ENCODE measurements at regions not wholly inside any gene's neighbourhood (a gene's known extent, or its start where the extent isn't known, plus 50 kb on each side); places are given as distances from the start of the nearest gene placed in this dataset.
"Not testable (repeated sequence)": the region's sequence is repeated elsewhere in the genome, so short reads cannot be mapped to it uniquely, and the experiment has no call there.

DNA sequence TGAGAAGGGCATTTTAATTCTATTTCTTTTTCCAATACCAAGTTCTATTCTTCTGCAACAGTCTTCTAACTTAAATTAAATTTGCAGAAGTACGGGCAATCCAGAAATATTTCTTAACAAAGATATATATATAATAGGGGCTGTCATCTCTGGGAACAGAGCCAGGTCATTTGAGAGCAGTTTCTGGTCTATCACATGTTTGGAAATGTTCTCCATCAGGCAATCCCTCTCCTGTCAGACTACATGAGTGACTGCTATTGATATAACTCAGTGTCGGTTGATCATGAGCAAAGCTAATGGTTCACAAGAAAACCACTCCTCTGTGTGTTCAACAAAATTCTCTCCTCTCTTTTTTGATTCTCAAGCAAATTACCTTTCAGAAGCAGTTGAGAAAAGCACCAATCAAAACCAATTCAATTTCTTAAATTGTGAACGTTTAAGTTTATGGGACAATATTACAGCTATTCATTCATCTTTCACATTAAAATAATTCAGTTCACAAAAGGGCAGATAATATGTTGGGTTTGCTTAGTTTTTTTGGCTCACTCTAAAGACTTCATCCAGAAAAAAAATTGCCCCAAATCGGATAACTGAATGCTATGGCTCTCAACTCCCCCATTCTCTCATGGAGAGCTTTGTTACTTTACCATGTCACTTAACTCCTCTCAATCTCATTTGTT, 152.9 kb upstream of the TGFBR2 start:
- no peak overlapping the region for H3K4me2 ChIP-seq (ENCODE audit: control insufficient read depth, extremely low read depth, insufficient read depth, low read depth, low read length)
- no peak for FAIRE-seq
- no peaks in the 10 kb centered on the region for H3K36me3 ChIP-seq (ENCODE audit: control insufficient read depth in 2 of 2, extremely low read depth in 1 of 2, insufficient read depth in 2 of 2, low read length in 2 of 2)
- no peak overlapping the region for H3K27ac ChIP-seq (ENCODE audit: control insufficient read depth, insufficient read depth, low read length)
- H4K20me1 ChIP-seq (ENCODE audit: control insufficient read depth, extremely low read depth, insufficient read depth, low read length), result no peaks in the 10 kb centered on the region
- H3K9me1 ChIP-seq (ENCODE audit: control insufficient read depth, extremely low read depth, insufficient read depth, low read length), result no peaks in the 10 kb centered on the region
- no peak overlapping the region for H3K9ac ChIP-seq (ENCODE audit: control insufficient read depth, extremely low read depth, insufficient read depth, low read length)
- no peak overlapping the region for H3K4me3 ChIP-seq (ENCODE audit: control insufficient read depth in 2 of 3, extremely low read depth in 1 of 3, insufficient read depth in 2 of 3, low read depth in 1 of 3, low read length in 3 of 3)
- no peaks in the 10 kb centered on the region for H3K27me3 ChIP-seq (ENCODE audit: control insufficient read depth, extremely low read depth, insufficient read depth, low read length)
- no peak overlapping the region for H2AFZ ChIP-seq (ENCODE audit: control insufficient read depth, low read length)
- H3K79me2 ChIP-seq (ENCODE audit: control insufficient read depth, insufficient read depth, low read length), result no peaks in the 10 kb centered on the region
- no peak for DNase-seq (ENCODE audit: low read depth, low spot score)
- H3K4me1 ChIP-seq (ENCODE audit: control insufficient read depth, extremely low read depth, insufficient read depth, low read length), result peaks cover 5% of the 10 kb centered on the region
- TF ChIP-seq, protein P1, sequence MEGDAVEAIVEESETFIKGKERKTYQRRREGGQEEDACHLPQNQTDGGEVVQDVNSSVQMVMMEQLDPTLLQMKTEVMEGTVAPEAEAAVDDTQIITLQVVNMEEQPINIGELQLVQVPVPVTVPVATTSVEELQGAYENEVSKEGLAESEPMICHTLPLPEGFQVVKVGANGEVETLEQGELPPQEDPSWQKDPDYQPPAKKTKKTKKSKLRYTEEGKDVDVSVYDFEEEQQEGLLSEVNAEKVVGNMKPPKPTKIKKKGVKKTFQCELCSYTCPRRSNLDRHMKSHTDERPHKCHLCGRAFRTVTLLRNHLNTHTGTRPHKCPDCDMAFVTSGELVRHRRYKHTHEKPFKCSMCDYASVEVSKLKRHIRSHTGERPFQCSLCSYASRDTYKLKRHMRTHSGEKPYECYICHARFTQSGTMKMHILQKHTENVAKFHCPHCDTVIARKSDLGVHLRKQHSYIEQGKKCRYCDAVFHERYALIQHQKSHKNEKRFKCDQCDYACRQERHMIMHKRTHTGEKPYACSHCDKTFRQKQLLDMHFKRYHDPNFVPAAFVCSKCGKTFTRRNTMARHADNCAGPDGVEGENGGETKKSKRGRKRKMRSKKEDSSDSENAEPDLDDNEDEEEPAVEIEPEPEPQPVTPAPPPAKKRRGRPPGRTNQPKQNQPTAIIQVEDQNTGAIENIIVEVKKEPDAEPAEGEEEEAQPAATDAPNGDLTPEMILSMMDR (optimal IDR thresholded peaks at IDR 0.05 in 1 of 3, IDR thresholded peaks at IDR 0.05 in 1 of 3, conservative IDR thresholded peaks at IDR 0.05 in 1 of 3; ENCODE audit: extremely low read depth in 1 of 3, insufficient read depth in 2 of 3, low read length in 3 of 3), result no peak
- TF ChIP-seq EZH2 (IDR thresholded peaks at IDR 0.05; ENCODE audit: low read length), result no peak
- no peaks in the 10 kb centered on the region for H3K9me3 ChIP-seq (ENCODE audit: control insufficient read depth, low read depth, low read length)
- dilution Hi-C loops (cut with MboI; ENCODE audit: extremely low pct_ligation_motif_present, low sequenced_read_pairs), result no loop called here

DNA sequence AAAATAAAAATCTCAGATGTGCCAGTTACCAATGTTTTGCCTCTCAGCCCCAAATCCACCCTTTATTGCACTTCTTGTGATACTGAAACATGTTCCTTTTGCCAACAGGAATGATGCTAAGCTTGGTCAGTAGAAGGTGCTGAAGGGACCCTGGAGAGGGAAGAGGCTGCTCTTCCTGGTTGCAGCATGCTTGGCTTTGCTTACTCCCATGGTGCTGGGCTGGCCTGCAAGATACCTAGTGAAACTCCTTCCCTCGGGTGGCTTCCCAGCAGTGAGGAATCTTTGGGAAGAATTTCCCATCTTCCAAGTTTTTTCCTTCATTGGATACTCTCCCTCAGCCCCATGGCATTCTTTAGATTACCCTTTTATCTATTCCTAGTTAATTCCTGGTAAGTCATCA, 151.8 kb upstream of the TGFBR2 start:
- Histone ChIP-seq H3K36me3 (ENCODE audit: control insufficient read depth in 2 of 2, extremely low read depth in 1 of 2, insufficient read depth in 2 of 2, low read length in 2 of 2) (no peaks in the 10 kb centered on the region), H3K9me3 (ENCODE audit: control insufficient read depth, low read depth, low read length) (no peaks in the 10 kb centered on the region), H3K4me1 (ENCODE audit: control insufficient read depth, extremely low read depth, insufficient read depth, low read length) (peaks cover 5% of the 10 kb centered on the region), H3K4me3 (ENCODE audit: control insufficient read depth in 2 of 3, extremely low read depth in 1 of 3, insufficient read depth in 2 of 3, low read depth in 1 of 3, low read length in 3 of 3) (no peak overlapping the region), H3K4me2 (ENCODE audit: control insufficient read depth, extremely low read depth, insufficient read depth, low read depth, low read length) (no peak overlapping the region), H3K27ac (ENCODE audit: control insufficient read depth, insufficient read depth, low read length) (no peak overlapping the region), H3K27me3 (ENCODE audit: control insufficient read depth, extremely low read depth, insufficient read depth, low read length) (no peaks in the 10 kb centered on the region), H4K20me1 (ENCODE audit: control insufficient read depth, extremely low read depth, insufficient read depth, low read length) (no peaks in the 10 kb centered on the region), H2AFZ (ENCODE audit: control insufficient read depth, low read length) (no peak overlapping the region), H3K79me2 (ENCODE audit: control insufficient read depth, insufficient read depth, low read length) (no peaks in the 10 kb centered on the region), H3K9me1 (ENCODE audit: control insufficient read depth, extremely low read depth, insufficient read depth, low read length) (no peaks in the 10 kb centered on the region), H3K9ac (ENCODE audit: control insufficient read depth, extremely low read depth, insufficient read depth, low read length) (no peak overlapping the region)
- TF ChIP-seq EZH2 (IDR thresholded peaks at IDR 0.05; ENCODE audit: low read length), result no peak
- TF ChIP-seq, protein P1 (optimal IDR thresholded peaks at IDR 0.05 in 1 of 3, IDR thresholded peaks at IDR 0.05 in 1 of 3, conservative IDR thresholded peaks at IDR 0.05 in 1 of 3; ENCODE audit: extremely low read depth in 1 of 3, insufficient read depth in 2 of 3, low read length in 3 of 3), result peak in 1 of 3 experiments; percentile 4
- dilution Hi-C loops (cut with MboI; ENCODE audit: extremely low pct_ligation_motif_present, low sequenced_read_pairs), result no loop called here
- DNase-seq (ENCODE audit: low read depth, low spot score) (no peak), FAIRE-seq (no peak)

DNA sequence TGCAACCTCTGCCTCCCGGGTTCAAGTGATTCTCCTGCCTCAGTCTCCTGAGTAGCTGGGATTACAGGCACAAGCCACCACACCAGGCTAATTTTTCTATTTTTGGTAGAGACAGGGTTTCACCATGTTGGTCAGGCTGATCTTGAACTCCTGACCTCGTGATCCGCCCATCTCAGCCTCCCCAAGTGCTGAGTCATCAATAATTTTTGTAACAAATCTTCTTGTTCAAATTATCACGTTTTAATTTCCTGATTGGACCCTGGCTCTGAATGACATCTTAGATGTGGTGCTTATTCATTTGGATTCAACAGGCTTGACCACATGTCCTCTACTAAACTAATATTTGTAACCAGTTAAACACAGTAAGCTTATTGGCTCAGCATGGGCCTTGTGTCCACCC, 151.3 kb upstream of the TGFBR2 start:
- H3K4me3 ChIP-seq (ENCODE audit: control insufficient read depth in 2 of 3, extremely low read depth in 1 of 3, insufficient read depth in 2 of 3, low read depth in 1 of 3, low read length in 3 of 3); H2AFZ ChIP-seq (ENCODE audit: control insufficient read depth, low read length); H3K9me3 ChIP-seq (ENCODE audit: control insufficient read depth, low read depth, low read length); H3K4me2 ChIP-seq (ENCODE audit: control insufficient read depth, extremely low read depth, insufficient read depth, low read depth, low read length); H3K9ac ChIP-seq (ENCODE audit: control insufficient read depth, extremely low read depth, insufficient read depth, low read length); FAIRE-seq; H3K27ac ChIP-seq (ENCODE audit: control insufficient read depth, insufficient read depth, low read length); H3K36me3 ChIP-seq (ENCODE audit: control insufficient read depth in 2 of 2, extremely low read depth in 1 of 2, insufficient read depth in 2 of 2, low read length in 2 of 2); H3K79me2 ChIP-seq (ENCODE audit: control insufficient read depth, insufficient read depth, low read length); H4K20me1 ChIP-seq (ENCODE audit: control insufficient read depth, extremely low read depth, insufficient read depth, low read length); H3K4me1 ChIP-seq (ENCODE audit: control insufficient read depth, extremely low read depth, insufficient read depth, low read length); H3K9me1 ChIP-seq (ENCODE audit: control insufficient read depth, extremely low read depth, insufficient read depth, low read length); H3K27me3 ChIP-seq (ENCODE audit: control insufficient read depth, extremely low read depth, insufficient read depth, low read length); DNase-seq (ENCODE audit: low read depth, low spot score); dilution Hi-C loops (cut with MboI; ENCODE audit: extremely low pct_ligation_motif_present, low sequenced_read_pairs): not testable (repeated sequence)
